ENCODE measurements at regions not wholly inside any gene's neighbourhood (a gene's known extent, or its start where the extent isn't known, plus 50 kb on each side); places are given as distances from the start of the nearest gene placed in this dataset.

DNA sequence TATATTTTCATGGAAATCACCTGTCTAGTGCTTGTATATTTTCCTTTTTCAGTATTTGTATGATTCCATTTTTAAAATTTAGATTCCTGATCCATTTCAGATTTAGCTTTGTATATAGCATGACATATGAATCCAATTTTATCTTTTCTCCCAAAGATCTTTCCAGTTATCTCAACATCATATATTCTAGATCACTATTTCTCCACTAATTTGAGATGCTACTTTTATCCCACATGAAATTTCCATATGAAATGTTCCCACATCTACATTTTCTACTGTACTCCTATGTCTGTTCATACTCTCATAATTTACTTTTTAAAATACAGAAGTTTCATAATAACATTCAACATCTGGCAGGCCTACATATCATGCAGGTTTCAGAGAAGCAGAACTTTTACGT, 1784.1 kb downstream of the SLITRK5 start:
- Histone ChIP-seq H2BK15ac (ENCODE audit: low read depth, low read length) (no peak overlapping the region), H4K8ac (ENCODE audit: low read depth in 2 of 2, low read length in 2 of 2) (no peak overlapping the region), H4K20me1 (ENCODE audit: insufficient read depth, low read length) (no peaks in the 10 kb centered on the region), H4K5ac (ENCODE audit: low read depth, low read length) (no peak overlapping the region), H2BK5ac (ENCODE audit: low read depth, low read length, poor library complexity, severe bottlenecking) (no peak overlapping the region), H2AK5ac (ENCODE audit: low read depth, low read length) (no peak overlapping the region), H3K14ac (replicated peaks; ENCODE audit: low read depth, low read length) (no peak overlapping the region), H3K27me3 (ENCODE audit: control insufficient read depth, insufficient read depth, low read length) (no peaks in the 10 kb centered on the region), H3K79me1 (ENCODE audit: low read depth in 1 of 2, low read length in 2 of 2) (no peaks in the 10 kb centered on the region), H2AFZ (replicated peaks; ENCODE audit: low read length, poor library complexity) (no peak overlapping the region), H2BK20ac (ENCODE audit: low read depth, low read length) (no peak overlapping the region), H3K18ac (ENCODE audit: low read depth, low read length) (no peak overlapping the region), H3K4ac (ENCODE audit: low read depth, low read length) (no peak overlapping the region), H3K27ac (ENCODE audit: insufficient read depth, low read length) (no peak overlapping the region), H3K23ac (ENCODE audit: low read depth, low read length) (no peak overlapping the region), H3K4me2 (ENCODE audit: low read depth, low read length) (no peak overlapping the region), H4K91ac (ENCODE audit: insufficient read depth, low read depth, low read length) (no peak overlapping the region), H3K36me3 (ENCODE audit: control insufficient read depth, insufficient read depth, low read length) (no peaks in the 10 kb centered on the region), H2AK9ac (replicated peaks; ENCODE audit: low read depth, low read length, poor library complexity) (no peak overlapping the region), H2BK120ac (ENCODE audit: low read depth, low read length) (no peak overlapping the region), H3K4me3 (ENCODE audit: insufficient read depth, low read depth, low read length) (no peak overlapping the region), H3K9me3 (ENCODE audit: control insufficient read depth, insufficient read depth, low read length) (peaks cover 2% of the 10 kb centered on the region; the same call in 1 of the 2 replicates), H3K9ac (ENCODE audit: low read depth, low read length) (no peak overlapping the region), H3K9me1 (ENCODE audit: insufficient read depth, low read length) (no peaks in the 10 kb centered on the region), H3K56ac (ENCODE audit: extremely low read depth, insufficient read depth, low read length) (no peak overlapping the region), H3K4me1 (ENCODE audit: control insufficient read depth, insufficient read depth, low read length) (no peaks in the 10 kb centered on the region)
- no CpG with 5 or more reads among the region's 1 CpG for WGBS, 2 experiments (ENCODE audit: extremely low coverage in 2 of 2, insufficient read length in 1 of 2)
- intact Hi-C loops (cut with micrococcal nuclease) = no loop called here
- BruUV-seq (replicated peaks) = no TSS peak
- in situ Hi-C loops (cut with MboI; ENCODE audit: low sequenced_read_pairs) = no loop called here
- TF ChIP-seq SMC3 (IDR thresholded peaks at IDR 0.05; ENCODE audit: low read depth, low read length) (no peak), RCOR1 (IDR thresholded peaks at IDR 0.05; ENCODE audit: insufficient replicate concordance, low read length) (no peak), MXI1 (IDR thresholded peaks at IDR 0.05; ENCODE audit: borderline replicate concordance, low read depth, low read length) (no peak), MAFK (IDR thresholded peaks at IDR 0.05; ENCODE audit: low read depth, low read length) (no peak), MAZ (IDR thresholded peaks at IDR 0.05; ENCODE audit: borderline replicate concordance, low read depth, low read length) (no peak), ELK1 (IDR thresholded peaks at IDR 0.05; ENCODE audit: borderline replicate concordance, low read depth, low read length) (no peak), CEBPB (IDR thresholded peaks at IDR 0.05; ENCODE audit: low read depth, low read length) (no peak), NFE2L2 (IDR thresholded peaks at IDR 0.05; ENCODE audit: low read depth, low read length) (no peak), FOS (IDR thresholded peaks at IDR 0.05; ENCODE audit: low read depth, low read length) (no peak), CTCF (conservative IDR thresholded peaks at IDR 0.05; ENCODE audit: low read depth, low read length) (no peak), CHD1 (IDR thresholded peaks at IDR 0.05; ENCODE audit: low read depth, low read length) (no peak), RAD21 (IDR thresholded peaks at IDR 0.05; ENCODE audit: low read length) (no peak), BHLHE40 (IDR thresholded peaks at IDR 0.05; ENCODE audit: low read depth, low read length) (no peak), RFX5 (IDR thresholded peaks at IDR 0.05; ENCODE audit: low read depth, low read length) (no peak), POLR2A (IDR thresholded peaks at IDR 0.05; ENCODE audit: low read depth, low read length) (no peak)
- TF ChIP-seq, protein P1, sequence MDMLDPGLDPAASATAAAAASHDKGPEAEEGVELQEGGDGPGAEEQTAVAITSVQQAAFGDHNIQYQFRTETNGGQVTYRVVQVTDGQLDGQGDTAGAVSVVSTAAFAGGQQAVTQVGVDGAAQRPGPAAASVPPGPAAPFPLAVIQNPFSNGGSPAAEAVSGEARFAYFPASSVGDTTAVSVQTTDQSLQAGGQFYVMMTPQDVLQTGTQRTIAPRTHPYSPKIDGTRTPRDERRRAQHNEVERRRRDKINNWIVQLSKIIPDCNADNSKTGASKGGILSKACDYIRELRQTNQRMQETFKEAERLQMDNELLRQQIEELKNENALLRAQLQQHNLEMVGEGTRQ (IDR thresholded peaks at IDR 0.05; ENCODE audit: low read depth, low read length) = no peak
- ChIA-PET POLR2A (ENCODE audit: unreplicated experiment) (no interaction called here), CTCF (no interaction called here)
- ATAC-seq (ENCODE audit: low read depth) = no peak
- dilution Hi-C loops (cut with HindIII; ENCODE audit: low sequenced_read_pairs, unreplicated experiment) = no loop called here
- no peak for DNase-seq

All from IMR-90 (cell line).